ENCODE measurements at regions not wholly inside any gene's neighbourhood (a gene's known extent, or its start where the extent isn't known, plus 50 kb on each side); places are given as distances from the start of the nearest gene placed in this dataset.
"Not testable (repeated sequence)": the region's sequence is repeated elsewhere in the genome, so short reads cannot be mapped to it uniquely, and the experiment has no call there.

- no peak for DNase-seq
These were observed 91.8 kb upstream of the TRPM1 start for GRCh38 chr15:31193291-31193690.

GRCh38 chr15:31195871-31196270, 94.3 kb upstream of the TRPM1 start:
- DNase-seq, result no peak

DNA sequence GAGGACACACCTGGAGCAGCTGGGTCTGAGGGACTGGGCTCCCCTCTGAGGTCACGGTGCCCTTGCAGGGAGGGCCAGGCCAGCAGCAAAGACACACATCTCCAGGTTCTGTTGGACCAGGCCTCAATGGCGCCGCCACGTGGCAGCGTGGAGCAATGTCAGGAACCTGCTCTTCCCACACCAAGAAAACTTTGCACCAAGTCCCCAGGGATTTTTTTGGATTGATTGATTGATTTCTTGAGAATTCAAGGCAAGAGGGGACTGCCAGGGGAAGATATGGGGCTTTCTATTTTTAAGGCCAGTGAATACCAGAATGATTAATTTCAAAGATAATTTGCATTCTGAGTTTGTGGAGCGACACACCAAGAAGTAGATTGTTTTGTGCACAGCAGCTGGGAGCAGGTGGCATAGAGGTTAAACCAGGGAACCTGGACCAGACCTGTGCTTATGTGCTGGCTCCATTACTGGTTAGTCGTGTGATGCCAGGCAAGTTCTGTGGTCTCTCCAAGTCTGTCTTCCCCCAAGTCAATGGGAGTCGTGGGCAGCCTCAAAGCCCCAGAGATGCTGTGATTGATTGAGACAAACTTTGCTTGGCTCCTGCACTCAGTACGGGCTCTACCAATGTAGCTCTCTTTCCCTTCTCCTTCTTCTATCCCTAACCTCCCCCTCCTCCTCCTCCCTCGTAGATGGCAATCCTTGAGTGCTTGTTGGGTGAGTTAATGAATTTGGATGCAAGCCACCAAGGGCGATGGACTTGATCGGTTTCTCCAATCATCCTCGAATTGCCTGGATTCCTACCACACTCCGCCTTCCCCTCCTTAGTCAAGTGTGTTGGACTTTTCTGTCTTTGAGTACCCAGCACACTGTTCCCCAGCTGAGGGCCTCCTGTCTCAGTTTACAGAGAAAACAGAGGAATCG, 96.2 kb upstream of the TRPM1 start:
- peak; percentile 51 for DNase-seq

- DNase-seq, result peak; percentile 80
These were observed 99.2 kb upstream of the TRPM1 start for GRCh38 chr15:31200735-31201151.

DNA sequence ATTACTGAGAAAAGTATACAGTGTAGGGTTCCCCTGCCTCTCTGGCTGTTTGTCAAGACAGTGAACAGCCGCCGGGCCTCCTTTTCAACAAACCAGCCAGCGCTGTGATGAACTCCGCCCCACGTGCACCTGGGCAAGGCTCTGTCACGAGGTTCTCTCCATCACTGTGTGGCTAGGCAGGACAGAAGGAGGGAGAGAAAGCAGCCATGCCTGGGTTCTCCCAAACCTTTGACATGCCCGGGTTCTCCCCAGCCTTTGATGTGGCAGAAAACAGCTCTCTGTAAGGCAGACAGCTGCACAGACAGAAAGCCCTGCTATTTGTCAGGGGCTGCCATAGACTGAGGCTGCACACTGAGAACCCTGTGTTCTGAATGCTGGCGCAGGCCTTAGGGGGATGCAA, 101.4 kb upstream of the TRPM1 start:
- peak; percentile 27 for DNase-seq

- DNase-seq, result no peak
These were observed 102.5 kb upstream of the TRPM1 start for GRCh38 chr15:31203999-31204398.

DNA sequence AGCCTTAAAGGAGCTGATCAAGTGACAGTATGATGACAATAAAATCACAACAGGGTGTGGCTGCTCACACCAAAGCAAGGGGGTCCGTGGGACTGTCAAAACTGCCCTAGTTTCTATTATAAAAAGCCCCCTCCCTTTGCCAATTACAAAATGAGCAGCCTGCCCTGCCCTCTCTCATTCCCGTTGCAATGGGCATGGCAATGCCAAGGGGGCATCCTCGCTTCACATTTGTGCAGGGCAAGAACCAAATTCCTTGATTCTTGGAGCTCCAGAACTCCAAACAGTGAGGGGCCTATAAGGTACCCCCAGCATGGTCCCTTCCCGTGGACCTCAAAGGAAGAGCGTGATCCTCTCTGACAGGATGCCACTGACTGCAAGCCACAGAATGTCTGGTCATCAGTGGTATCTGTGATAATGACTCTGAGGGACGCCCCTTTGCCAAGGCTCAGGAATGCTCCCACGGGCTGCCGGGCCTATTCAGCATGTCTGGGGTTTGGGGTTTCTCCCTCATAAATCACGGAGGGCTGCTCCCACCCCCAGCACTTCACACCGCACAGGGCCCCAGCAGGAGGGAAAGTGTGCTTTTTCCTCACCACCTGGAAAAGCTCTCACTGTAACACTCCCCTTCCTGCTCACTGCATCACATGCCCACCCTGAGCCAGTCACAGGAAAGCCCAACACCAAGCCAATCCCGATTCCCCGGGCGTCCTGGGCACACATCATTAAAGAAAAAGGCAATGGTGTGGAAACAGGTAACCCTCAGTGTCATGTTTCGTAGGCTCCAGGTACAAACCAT, 105.1 kb upstream of the TRPM1 start:
- no peak for DNase-seq

GRCh38 chr15:31207246-31207645, 105.7 kb upstream of the TRPM1 start:
- peak; percentile 61 for DNase-seq

DNA sequence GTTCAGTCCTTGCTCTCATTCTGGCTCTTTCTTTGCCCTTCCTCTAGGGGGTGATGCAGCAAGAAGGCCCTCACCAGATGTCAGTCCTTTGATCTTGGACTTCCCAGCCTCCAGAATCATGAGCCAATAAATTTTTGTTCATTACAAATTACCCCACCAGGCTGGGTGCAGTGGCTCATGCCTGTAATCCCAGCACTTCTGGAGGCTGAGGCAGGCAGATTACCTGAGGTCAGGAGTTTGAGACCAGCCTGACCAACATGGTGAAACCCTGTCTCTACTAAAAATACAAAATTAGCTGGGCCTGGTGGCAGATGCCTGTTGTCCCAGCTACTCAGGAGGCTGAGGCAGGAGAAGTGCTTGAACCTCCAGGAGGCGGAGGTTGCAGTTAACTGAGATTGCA, 106.3 kb upstream of the TRPM1 start:
- not testable (repeated sequence) for DNase-seq

GRCh38 chr15:31208817-31209216, 107.3 kb upstream of the TRPM1 start:
- DNase-seq, result no peak

DNA sequence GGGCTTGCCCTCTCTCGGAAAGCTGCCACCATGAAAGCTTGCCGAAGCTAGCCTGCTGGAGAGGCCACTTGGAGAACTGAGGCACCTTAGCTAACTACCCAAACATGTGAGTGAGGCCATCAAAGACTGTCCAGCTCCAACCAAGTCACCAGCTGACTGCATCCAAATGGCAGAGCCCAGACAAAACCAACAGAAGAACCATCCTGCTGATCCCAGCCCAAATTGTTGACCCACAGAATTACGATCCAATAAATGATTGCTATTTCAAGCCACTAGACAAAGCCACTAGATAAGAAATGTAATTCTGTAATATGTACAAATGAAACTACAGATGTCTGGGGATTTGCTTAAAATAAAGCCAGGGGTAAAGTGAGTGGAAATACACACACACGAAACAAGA, 109.8 kb upstream of the TRPM1 start:
- DNase-seq, result no peak

DNA sequence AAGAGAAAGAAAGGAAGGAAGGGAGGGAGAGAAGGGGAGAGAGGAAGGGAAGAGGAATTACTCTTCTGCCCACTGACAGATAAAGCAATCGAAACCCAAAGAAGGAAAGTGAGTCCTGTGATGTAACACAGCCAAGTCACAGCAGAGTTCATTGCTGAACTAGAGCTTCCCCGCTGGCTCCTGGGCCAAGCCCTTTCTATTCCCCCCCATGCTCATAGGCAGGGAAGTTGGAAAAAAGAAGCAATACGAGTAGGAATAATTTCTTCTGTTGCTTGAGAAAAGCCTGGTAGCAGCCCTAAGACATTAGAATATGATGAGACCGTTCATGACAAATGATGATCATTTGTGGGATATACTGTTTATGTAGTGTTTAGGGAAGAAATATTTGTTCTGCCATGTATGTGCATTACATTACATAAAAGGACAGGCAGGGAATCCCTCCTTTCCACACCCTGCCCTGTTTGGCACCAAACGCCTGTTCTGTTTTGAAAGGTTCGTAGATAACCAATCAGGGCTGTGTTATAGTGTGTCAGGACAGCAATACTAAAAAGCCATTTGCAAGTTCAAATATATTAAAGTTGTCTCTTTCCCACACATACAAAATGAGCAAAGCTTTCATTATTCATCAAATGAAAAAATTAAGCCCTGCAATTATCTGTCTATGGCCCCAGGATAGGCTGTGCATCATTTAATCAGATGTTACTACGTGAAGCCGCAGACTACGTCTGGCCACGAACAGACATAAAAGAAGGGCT, 111.0 kb upstream of the TRPM1 start:
- no peak for DNase-seq

GRCh38 chr15:31214158-31214863, 112.3 kb upstream of the KLF13 start:
- DNase-seq, result no peak

DNA sequence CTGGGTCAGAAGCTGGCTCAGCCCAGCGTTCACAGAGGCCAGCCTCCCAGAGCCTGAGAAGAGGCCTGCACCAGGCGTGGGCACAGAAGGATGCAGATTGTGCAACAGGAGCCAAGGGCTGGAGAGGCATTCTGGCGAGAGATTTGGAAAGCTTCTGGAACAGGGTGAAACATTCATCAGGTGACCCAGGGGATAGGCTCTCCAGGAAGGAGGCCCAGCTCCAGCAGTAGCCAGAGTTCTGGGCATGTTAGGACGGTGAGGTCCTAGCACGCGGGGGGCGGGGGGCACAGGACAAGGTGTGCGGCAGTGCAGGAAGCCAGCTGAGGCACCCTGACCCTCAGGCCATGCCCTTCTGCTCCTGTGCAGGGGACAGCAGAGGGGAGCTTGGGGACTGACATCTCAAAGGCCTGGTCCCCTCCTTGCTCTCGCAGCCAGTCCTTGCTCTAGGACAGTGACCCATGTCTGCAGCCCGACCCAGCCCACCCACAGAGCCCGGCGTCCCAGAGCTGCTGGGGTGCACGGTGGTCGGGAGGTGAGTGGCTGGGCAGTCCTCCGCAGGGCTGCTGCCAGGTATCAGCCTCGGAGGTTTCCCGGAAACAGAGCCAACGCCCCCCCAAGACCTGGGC, 111.7 kb upstream of the KLF13 start:
- DNase-seq, result no peak

GRCh38 chr15:31215490-31216214, 111.0 kb upstream of the KLF13 start:
- peak; percentile 79 for DNase-seq

DNA sequence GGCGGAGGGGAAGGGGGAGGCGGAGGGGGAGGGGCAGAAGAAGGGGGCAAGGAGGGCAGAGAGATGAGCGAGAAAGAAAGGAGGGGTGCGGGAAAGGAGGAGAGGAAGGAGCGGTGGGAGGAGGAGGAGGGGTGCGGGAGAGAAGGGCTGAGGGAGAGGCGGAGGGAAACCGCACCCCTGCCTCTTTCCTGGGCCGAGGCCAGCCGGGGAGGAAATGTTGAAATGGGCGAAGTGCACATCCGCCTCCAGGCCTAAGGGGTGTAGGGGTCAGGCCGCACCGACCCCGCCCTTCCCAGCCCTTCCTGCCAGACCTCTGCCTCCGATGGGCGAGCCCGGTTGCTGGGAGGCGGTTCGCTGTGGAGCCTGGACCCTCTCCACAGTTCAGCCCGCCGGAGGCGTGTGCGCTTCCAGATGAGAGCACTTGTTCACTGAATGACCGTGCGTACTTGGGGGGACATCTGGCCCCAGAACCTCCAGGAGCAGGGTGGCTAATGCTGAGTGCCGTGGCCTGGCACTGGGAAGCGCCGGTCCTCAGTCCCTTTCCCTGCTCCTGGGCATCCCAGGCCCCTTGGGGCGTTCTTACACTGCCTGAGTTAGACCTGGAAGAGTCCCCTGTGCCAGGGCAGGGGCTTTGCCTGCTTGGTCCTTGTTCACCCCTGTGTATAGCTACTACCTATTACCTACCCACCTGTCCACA, 110.3 kb upstream of the KLF13 start:
- peak; percentile 71 for DNase-seq

GRCh38 chr15:31217067-31217466, 109.6 kb upstream of the KLF13 start:
- DNase-seq, result no peak

DNA sequence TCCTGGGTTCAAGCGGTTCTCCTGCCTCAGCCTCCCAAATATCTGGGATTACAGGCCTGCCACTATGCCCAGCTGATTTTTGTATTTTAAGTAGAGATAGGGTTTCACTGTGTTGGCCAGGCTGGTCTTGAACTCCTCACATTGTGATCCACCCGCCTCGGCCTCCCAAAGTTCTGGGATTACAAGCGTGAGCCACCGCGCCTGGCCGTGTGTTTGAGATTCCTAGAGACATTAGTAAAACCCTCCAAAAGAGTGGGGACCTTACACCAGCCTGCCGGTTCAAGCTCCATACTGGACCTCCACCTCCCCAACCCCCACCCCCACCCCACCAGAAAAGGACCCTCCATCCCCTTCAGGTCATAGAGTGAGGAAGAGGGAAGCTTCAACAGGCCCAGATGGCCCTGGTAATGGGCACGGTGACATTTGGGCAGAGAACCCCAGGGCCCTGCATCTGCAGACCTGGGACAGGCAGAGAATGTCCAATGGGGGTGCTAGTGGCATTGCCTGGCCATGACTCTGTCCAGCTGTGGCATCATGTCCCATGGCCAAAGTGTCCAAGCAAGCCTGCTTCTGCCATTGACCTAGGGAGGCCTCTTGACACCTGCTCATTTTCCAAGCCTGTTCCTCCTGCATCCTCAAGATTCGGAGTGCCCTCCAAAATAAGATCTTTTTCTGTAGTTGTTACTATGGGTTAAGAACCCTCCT, 108.9 kb upstream of the KLF13 start:
- no peak for DNase-seq

DNA sequence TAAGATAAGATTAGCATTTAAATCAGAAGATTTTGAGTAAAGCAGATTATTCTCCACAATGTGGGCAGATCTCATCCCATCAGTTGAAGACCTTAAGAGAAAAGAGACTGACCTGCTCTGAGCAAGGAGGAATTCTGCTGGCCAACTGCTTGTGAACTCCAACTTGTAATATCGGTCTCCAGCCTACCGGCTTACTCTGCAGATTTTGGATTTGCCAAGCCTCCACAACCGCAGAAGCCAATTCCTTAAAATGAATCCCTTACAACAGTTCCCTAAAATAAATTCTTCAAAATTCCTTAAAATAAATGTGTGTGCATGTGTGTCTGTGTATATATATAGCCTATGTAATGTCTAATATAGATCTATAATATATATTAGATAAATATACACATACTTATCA, 107.4 kb upstream of the KLF13 start:
- DNase-seq, result no peak

GRCh38 chr15:31221936-31222515, 104.6 kb upstream of the KLF13 start:
- no peak for DNase-seq

Data from CD4-positive, alpha-beta T cell treated with Interleukin-17A for 1 hour (primary cell).